ENCODE measurements at regions not wholly inside any gene's neighbourhood (a gene's known extent, or its start where the extent isn't known, plus 50 kb on each side); places are given as distances from the start of the nearest gene placed in this dataset.

- DNase-seq = no peak
Measured at GRCh38 chr10:43707770-43708169, 59.1 kb upstream of the ZNF32 start.

GRCh38 chr10:43706166-43706565 lies 57.5 kb upstream of the ZNF32 start:
- no peak for DNase-seq

GRCh38 chr10:43703286-43703685 lies 54.6 kb upstream of the ZNF32 start:
- DNase-seq = no peak

GRCh38 chr10:43702936-43703281 lies 54.2 kb upstream of the ZNF32 start:
- DNase-seq = no peak

GRCh38 chr10:43702213-43702935 lies 53.7 kb upstream of the ZNF32 start:
- DNase-seq = no peak

GRCh38 chr10:43701295-43701694 lies 52.6 kb upstream of the ZNF32 start:
- no peak for DNase-seq

GRCh38 chr10:43700306-43700705 lies 51.6 kb upstream of the ZNF32 start:
- no peak for DNase-seq

- no peak for DNase-seq
Measured at GRCh38 chr10:43699516-43699915, 50.8 kb upstream of the ZNF32 start.
